Neural cell (in vitro differentiated cells): ENCODE measurements at regions not wholly inside any gene's neighbourhood (a gene's known extent, or its start where the extent isn't known, plus 50 kb on each side); places are given as distances from the start of the nearest gene placed in this dataset.

Experiments used
- EP300 ChIP-seq: fragments of 450-650 bp; conservative IDR thresholded peaks from 2 replicates; pipeline ENCODE4 v1.6.1; 2014; ENCODE audit warnings: antibody characterized with exemption, mild to moderate bottlenecking, moderate library complexity; ENCODE audit not compliant: poor library complexity, severe bottlenecking
- EZH2 ChIP-seq: fragments of 200-600, 300-800 bp; shearing (Covaris generic), sonication (generic); IDR thresholded peaks from 2 replicates; pipeline ENCODE4 v1.6.1; 2014; ENCODE audit warnings: antibody characterized with exemption, low read length, borderline replicate concordance, mild to moderate bottlenecking; ENCODE audit not compliant: insufficient read depth, poor library complexity, severe bottlenecking
- POLR2AphosphoS5 ChIP-seq: IDR thresholded peaks from 2 replicates; pipeline ENCODE4 v1.6.1; 2012
- RAD21 ChIP-seq: fragments of 450-650 bp; conservative IDR thresholded peaks from 2 replicates; pipeline ENCODE4 v1.6.1; 2014; ENCODE audit warnings: antibody characterized with exemption, mild to moderate bottlenecking, moderate library complexity
- TF ChIP-seq, protein P1 (sequence below): fragments of 450-650 bp; IDR thresholded peaks from 2 replicates; pipeline ENCODE4 v1.5.1; 2014; ENCODE audit warnings: antibody characterized with exemption, mild to moderate bottlenecking, moderate library complexity; ENCODE audit not compliant: poor library complexity, severe bottlenecking
- TF ChIP-seq, protein P2 (sequence below): IDR thresholded peaks from 2 replicates; pipeline ENCODE4 v1.6.1; 2012; ENCODE audit warnings: borderline replicate concordance

GRCh38 chr6:1065986-1066385 is 245.9 kb upstream of the FOXQ1 start:
- TF ChIP-seq POLR2AphosphoS5 (no peak), EZH2 (no peak), RAD21 (no peak), EP300 (no peak)
- TF ChIP-seq, protein P1, sequence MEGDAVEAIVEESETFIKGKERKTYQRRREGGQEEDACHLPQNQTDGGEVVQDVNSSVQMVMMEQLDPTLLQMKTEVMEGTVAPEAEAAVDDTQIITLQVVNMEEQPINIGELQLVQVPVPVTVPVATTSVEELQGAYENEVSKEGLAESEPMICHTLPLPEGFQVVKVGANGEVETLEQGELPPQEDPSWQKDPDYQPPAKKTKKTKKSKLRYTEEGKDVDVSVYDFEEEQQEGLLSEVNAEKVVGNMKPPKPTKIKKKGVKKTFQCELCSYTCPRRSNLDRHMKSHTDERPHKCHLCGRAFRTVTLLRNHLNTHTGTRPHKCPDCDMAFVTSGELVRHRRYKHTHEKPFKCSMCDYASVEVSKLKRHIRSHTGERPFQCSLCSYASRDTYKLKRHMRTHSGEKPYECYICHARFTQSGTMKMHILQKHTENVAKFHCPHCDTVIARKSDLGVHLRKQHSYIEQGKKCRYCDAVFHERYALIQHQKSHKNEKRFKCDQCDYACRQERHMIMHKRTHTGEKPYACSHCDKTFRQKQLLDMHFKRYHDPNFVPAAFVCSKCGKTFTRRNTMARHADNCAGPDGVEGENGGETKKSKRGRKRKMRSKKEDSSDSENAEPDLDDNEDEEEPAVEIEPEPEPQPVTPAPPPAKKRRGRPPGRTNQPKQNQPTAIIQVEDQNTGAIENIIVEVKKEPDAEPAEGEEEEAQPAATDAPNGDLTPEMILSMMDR, result no peak
- TF ChIP-seq, protein P2, sequence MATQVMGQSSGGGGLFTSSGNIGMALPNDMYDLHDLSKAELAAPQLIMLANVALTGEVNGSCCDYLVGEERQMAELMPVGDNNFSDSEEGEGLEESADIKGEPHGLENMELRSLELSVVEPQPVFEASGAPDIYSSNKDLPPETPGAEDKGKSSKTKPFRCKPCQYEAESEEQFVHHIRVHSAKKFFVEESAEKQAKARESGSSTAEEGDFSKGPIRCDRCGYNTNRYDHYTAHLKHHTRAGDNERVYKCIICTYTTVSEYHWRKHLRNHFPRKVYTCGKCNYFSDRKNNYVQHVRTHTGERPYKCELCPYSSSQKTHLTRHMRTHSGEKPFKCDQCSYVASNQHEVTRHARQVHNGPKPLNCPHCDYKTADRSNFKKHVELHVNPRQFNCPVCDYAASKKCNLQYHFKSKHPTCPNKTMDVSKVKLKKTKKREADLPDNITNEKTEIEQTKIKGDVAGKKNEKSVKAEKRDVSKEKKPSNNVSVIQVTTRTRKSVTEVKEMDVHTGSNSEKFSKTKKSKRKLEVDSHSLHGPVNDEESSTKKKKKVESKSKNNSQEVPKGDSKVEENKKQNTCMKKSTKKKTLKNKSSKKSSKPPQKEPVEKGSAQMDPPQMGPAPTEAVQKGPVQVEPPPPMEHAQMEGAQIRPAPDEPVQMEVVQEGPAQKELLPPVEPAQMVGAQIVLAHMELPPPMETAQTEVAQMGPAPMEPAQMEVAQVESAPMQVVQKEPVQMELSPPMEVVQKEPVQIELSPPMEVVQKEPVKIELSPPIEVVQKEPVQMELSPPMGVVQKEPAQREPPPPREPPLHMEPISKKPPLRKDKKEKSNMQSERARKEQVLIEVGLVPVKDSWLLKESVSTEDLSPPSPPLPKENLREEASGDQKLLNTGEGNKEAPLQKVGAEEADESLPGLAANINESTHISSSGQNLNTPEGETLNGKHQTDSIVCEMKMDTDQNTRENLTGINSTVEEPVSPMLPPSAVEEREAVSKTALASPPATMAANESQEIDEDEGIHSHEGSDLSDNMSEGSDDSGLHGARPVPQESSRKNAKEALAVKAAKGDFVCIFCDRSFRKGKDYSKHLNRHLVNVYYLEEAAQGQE, result no peak
